ENCODE measurements at regions not wholly inside any gene's neighbourhood (a gene's known extent, or its start where the extent isn't known, plus 50 kb on each side); places are given as distances from the start of the nearest gene placed in this dataset.

GRCh38 chr6:11961923-11962322 is 50.2 kb upstream of the HIVEP1 start:
- Mint-ChIP-seq H3K27me3 (peaks cover under 1 to 2% of the 10 kb centered on the region in 2 donors), H3K9me3 (peaks cover 0 to 2% (median under 1%) of the 10 kb centered on the region in 5 donors), H3K27ac (no peak overlapping the region), H3K36me3 (peaks cover 0 to 3% (median 0%) of the 10 kb centered on the region in 3 donors), H3K4me1 (no peaks in the 10 kb centered on the region), H3K4me3 (no peak overlapping the region)
- H3K4me3 ChIP-seq (ENCODE audit: low read length) = no peak overlapping the region
- no peaks in the 10 kb centered on the region for H3K27me3 ChIP-seq (ENCODE audit: insufficient read depth, low read length, poor library complexity, severe bottlenecking)
- H3K36me3 ChIP-seq (ENCODE audit: insufficient read depth, low read length) = no peaks in the 10 kb centered on the region
- no peak for DNase-seq
- no peaks in the 10 kb centered on the region for H3K9me3 ChIP-seq (ENCODE audit: low read length)
- ChIA-PET CTCF (no interaction called here), POLR2A (no interaction called here)
- no peaks in the 10 kb centered on the region for H3K4me1 ChIP-seq (ENCODE audit: insufficient read depth, low read length)
- no peak overlapping the region for H3K27ac ChIP-seq (ENCODE audit: low read depth, low read length)

GRCh38 chr6:11960909-11961779 is 51.0 kb upstream of the HIVEP1 start:
- Histone ChIP-seq H3K4me3 (ENCODE audit: low read length) (no peak overlapping the region), H3K27me3 (ENCODE audit: insufficient read depth, low read length, poor library complexity, severe bottlenecking) (no peaks in the 10 kb centered on the region), H3K9me3 (ENCODE audit: low read length) (no peaks in the 10 kb centered on the region), H3K27ac (ENCODE audit: low read depth, low read length) (no peak overlapping the region), H3K36me3 (ENCODE audit: insufficient read depth, low read length) (no peaks in the 10 kb centered on the region), H3K4me1 (ENCODE audit: insufficient read depth, low read length) (no peaks in the 10 kb centered on the region)
- ChIA-PET CTCF (no interaction called here), POLR2A (no interaction called here)
- Mint-ChIP-seq H3K9me3 (peaks cover 0 to 6% (median 4%) of the 10 kb centered on the region in 5 donors), H3K36me3 (peaks cover 0 to 3% (median 0%) of the 10 kb centered on the region in 3 donors), H3K27ac (peak overlapping the region in 1 of 8 donors; percentile 6), H3K27me3 (peaks cover 4 to 5% of the 10 kb centered on the region in 2 donors), H3K4me3 (no peak overlapping the region), H3K4me1 (no peaks in the 10 kb centered on the region)
- DNase-seq = no peak

DNA sequence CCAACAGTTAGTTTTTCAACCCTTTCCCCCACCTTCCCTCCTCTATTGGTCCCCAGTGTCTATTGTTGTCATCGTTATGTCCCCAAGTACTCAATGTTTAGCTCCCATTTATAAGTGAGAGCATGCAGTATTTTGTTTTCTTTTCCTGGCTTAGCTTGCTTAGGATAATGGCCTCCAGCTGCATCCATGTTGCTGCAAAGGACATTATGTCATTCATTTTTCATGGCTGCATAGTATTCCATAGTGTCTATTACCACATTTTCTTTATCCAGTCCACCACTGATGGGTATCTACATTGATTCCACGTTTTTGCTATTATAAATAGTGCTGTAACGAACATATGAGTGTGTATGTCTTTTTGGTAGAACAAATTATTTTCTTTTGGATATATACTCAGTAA is 55.3 kb upstream of the HIVEP1 start:
- ChIA-PET POLR2A (no interaction called here), CTCF (no interaction called here)
- Histone ChIP-seq H3K9me3 (ENCODE audit: low read length) (no peaks in the 10 kb centered on the region), H3K4me1 (ENCODE audit: insufficient read depth, low read length) (no peaks in the 10 kb centered on the region), H3K4me3 (ENCODE audit: low read length) (no peak overlapping the region), H3K36me3 (ENCODE audit: insufficient read depth, low read length) (no peaks in the 10 kb centered on the region), H3K27me3 (ENCODE audit: insufficient read depth, low read length, poor library complexity, severe bottlenecking) (no peaks in the 10 kb centered on the region), H3K27ac (ENCODE audit: low read depth, low read length) (no peak overlapping the region)
- Mint-ChIP-seq H3K9me3 (peaks cover 0 to 5% (median 4%) of the 10 kb centered on the region in 5 donors), H3K36me3 (no peaks in the 10 kb centered on the region), H3K27ac (no peak overlapping the region), H3K4me1 (no peaks in the 10 kb centered on the region), H3K4me3 (no peak overlapping the region), H3K27me3 (peaks cover 4 to 9% of the 10 kb centered on the region in 2 donors)
- no peak for DNase-seq

DNA sequence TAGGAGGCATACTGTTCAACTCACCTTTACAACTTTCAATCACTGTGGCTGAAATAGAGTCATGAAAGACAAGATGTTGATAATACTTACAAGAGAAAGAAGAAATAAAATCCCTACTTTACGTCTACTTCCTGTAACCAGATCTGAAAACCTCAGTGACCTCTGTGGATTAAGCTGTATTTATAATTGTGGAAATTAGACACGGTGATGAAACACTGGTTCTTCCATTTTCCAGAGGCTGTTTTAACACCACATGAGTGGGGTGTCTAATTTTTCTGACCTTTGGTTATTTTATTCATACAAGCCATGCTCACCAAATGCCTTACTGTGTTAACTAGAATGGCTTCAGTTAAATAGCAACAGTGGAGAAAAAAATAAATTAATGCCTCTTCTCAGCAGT is 58.5 kb upstream of the HIVEP1 start:
- Histone ChIP-seq H3K9me3 (ENCODE audit: low read length) (no peaks in the 10 kb centered on the region), H3K36me3 (ENCODE audit: insufficient read depth, low read length) (no peaks in the 10 kb centered on the region), H3K4me3 (ENCODE audit: low read length) (no peak overlapping the region), H3K27ac (ENCODE audit: low read depth, low read length) (no peak overlapping the region), H3K27me3 (ENCODE audit: insufficient read depth, low read length, poor library complexity, severe bottlenecking) (no peaks in the 10 kb centered on the region), H3K4me1 (ENCODE audit: insufficient read depth, low read length) (no peaks in the 10 kb centered on the region)
- no peak for DNase-seq
- ChIA-PET POLR2A (no interaction called here), CTCF (no interaction called here)
- Mint-ChIP-seq H3K4me3 (no peak overlapping the region), H3K36me3 (no peaks in the 10 kb centered on the region), H3K27ac (no peak overlapping the region), H3K4me1 (no peaks in the 10 kb centered on the region), H3K9me3 (peaks cover 0 to 5% (median 4%) of the 10 kb centered on the region in 5 donors), H3K27me3 (peaks cover 7 to 15% of the 10 kb centered on the region in 2 donors)

DNA sequence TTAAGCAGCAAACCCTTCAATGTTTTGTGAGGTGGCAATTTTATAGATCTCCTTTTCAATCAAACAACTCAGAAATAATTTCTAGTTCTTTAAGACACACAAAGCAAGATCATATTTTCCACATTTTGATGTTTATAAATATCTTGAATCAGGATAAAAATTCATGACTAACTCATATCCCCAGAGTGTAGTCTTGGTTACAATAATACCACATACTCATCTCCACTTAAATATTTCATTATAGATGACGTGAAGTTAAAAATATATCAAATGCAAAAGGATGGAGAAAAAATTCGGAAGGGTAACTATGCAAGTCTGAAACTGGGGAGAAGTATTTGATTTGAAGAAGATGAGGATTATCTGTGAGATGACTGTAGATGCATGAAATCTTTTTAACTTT is 59.8 kb upstream of the HIVEP1 start:
- H3K4me3 Mint-ChIP-seq = no peak overlapping the region
- no peaks in the 10 kb centered on the region for H3K4me1 Mint-ChIP-seq
- no peaks in the 10 kb centered on the region for H3K36me3 ChIP-seq (ENCODE audit: insufficient read depth, low read length)
- ChIA-PET CTCF (no interaction called here), POLR2A (no interaction called here)
- peaks cover 7 to 16% of the 10 kb centered on the region in 2 donors for H3K27me3 Mint-ChIP-seq
- H3K27ac Mint-ChIP-seq = no peak overlapping the region
- peaks cover 0 to 5% (median 4%) of the 10 kb centered on the region in 5 donors for H3K9me3 Mint-ChIP-seq
- DNase-seq = no peak
- H3K9me3 ChIP-seq (ENCODE audit: low read length) = no peaks in the 10 kb centered on the region
- no peak overlapping the region for H3K27ac ChIP-seq (ENCODE audit: low read depth, low read length)
- no peaks in the 10 kb centered on the region for H3K27me3 ChIP-seq (ENCODE audit: insufficient read depth, low read length, poor library complexity, severe bottlenecking)
- no peaks in the 10 kb centered on the region for H3K36me3 Mint-ChIP-seq
- no peaks in the 10 kb centered on the region for H3K4me1 ChIP-seq (ENCODE audit: insufficient read depth, low read length)
- H3K4me3 ChIP-seq (ENCODE audit: low read length) = no peak overlapping the region

DNA sequence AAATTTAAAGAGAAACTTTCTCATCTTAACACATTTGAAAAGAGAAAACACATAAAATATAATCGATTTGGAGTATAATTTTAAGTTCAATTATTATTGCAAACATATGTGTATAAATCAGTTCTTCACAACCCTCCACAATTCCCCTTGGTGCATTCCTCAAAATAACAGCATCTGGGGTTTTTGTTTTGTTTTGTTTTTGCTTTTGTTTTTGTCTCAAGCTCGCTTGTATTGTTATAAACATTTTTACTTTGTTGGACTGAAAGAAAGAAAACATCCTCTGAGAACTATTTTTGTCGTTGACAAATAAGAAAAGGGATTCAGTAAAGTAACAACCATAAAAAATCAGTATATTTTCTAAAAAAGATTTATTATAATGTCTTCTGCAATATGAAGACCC is 60.2 kb upstream of the HIVEP1 start:
- DNase-seq = no peak
- Histone ChIP-seq H3K9me3 (ENCODE audit: low read length) (no peaks in the 10 kb centered on the region), H3K27me3 (ENCODE audit: insufficient read depth, low read length, poor library complexity, severe bottlenecking) (no peaks in the 10 kb centered on the region), H3K4me1 (ENCODE audit: insufficient read depth, low read length) (no peaks in the 10 kb centered on the region), H3K27ac (ENCODE audit: low read depth, low read length) (no peak overlapping the region), H3K36me3 (ENCODE audit: insufficient read depth, low read length) (no peaks in the 10 kb centered on the region), H3K4me3 (ENCODE audit: low read length) (no peak overlapping the region)
- Mint-ChIP-seq H3K27me3 (peaks cover 6 to 17% of the 10 kb centered on the region in 2 donors), H3K27ac (no peak overlapping the region), H3K4me3 (no peak overlapping the region), H3K4me1 (no peaks in the 10 kb centered on the region), H3K36me3 (no peaks in the 10 kb centered on the region), H3K9me3 (peaks cover 0 to 3% (median 3%) of the 10 kb centered on the region in 5 donors)
- ChIA-PET CTCF (no interaction called here), POLR2A (no interaction called here)

- no peaks in the 10 kb centered on the region for H3K4me1 Mint-ChIP-seq
- ChIA-PET POLR2A (no interaction called here), CTCF (no interaction called here)
- Histone ChIP-seq H3K27ac (ENCODE audit: low read depth, low read length) (no peak overlapping the region), H3K4me3 (ENCODE audit: low read length) (no peak overlapping the region), H3K27me3 (ENCODE audit: insufficient read depth, low read length, poor library complexity, severe bottlenecking) (no peaks in the 10 kb centered on the region), H3K36me3 (ENCODE audit: insufficient read depth, low read length) (no peaks in the 10 kb centered on the region), H3K4me1 (ENCODE audit: insufficient read depth, low read length) (no peaks in the 10 kb centered on the region), H3K9me3 (ENCODE audit: low read length) (no peaks in the 10 kb centered on the region)
- no peaks in the 10 kb centered on the region for H3K36me3 Mint-ChIP-seq
- DNase-seq = no peak
- H3K27me3 Mint-ChIP-seq = peaks cover 3 to 14% of the 10 kb centered on the region in 2 donors
- H3K9me3 Mint-ChIP-seq = no peaks in the 10 kb centered on the region
- no peak overlapping the region for H3K27ac Mint-ChIP-seq
- no peak overlapping the region for H3K4me3 Mint-ChIP-seq
Observed at GRCh38 chr6:11950109-11950508, 62.0 kb upstream of the HIVEP1 start.

DNA sequence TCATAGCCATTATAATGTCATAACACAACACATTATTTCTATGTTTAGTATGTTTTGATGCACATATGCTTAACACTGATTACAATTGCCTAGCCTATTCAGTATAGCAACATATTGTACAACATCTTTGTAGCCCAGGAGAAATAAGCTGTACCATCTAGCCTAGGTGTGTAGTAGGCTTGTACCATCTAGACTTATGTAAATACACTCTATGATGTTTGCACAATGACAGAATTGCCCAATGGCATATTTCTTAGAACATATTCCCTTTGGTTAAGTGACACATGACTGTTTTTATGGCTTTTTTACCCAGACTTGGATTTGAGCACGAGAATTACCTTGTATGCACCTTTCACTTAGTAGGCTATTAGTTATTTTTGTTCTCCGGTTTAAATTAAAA is 64.5 kb upstream of the HIVEP1 start:
- POLR2A ChIA-PET = no interaction called here
- no peaks in the 10 kb centered on the region for H3K36me3 ChIP-seq (ENCODE audit: insufficient read depth, low read length)
- no peak overlapping the region for H3K4me3 ChIP-seq (ENCODE audit: low read length)
- no peak for DNase-seq
- H3K27ac ChIP-seq (ENCODE audit: low read depth, low read length) = no peak overlapping the region
- Mint-ChIP-seq H3K9me3 (no peaks in the 10 kb centered on the region), H3K4me3 (no peak overlapping the region), H3K27me3 (peaks cover 4 to 14% of the 10 kb centered on the region in 2 donors), H3K4me1 (no peaks in the 10 kb centered on the region), H3K27ac (no peak overlapping the region), H3K36me3 (no peaks in the 10 kb centered on the region)
- H3K27me3 ChIP-seq (ENCODE audit: insufficient read depth, low read length, poor library complexity, severe bottlenecking) = no peaks in the 10 kb centered on the region
- H3K9me3 ChIP-seq (ENCODE audit: low read length) = no peaks in the 10 kb centered on the region
- H3K4me1 ChIP-seq (ENCODE audit: insufficient read depth, low read length) = no peaks in the 10 kb centered on the region
- CTCF ChIA-PET = no interaction called here
